Fibroblast of pulmonary artery (primary cell): ENCODE measurements at regions not wholly inside any gene's neighbourhood (a gene's known extent, or its start where the extent isn't known, plus 50 kb on each side); places are given as distances from the start of the nearest gene placed in this dataset.

Experiments used
- DNase-seq: peaks from one replicate; pipeline ENCODE4 v3.0.0-alpha.2; 2010; ENCODE audit warnings: low read depth
- H3K4me3 ChIP-seq: replicated peaks from 2 replicates; pipeline ENCODE4 v1.5.1; 2011; ENCODE audit warnings: low read depth, mild to moderate bottlenecking, control low read depth, low read length, moderate library complexity
- CTCF ChIP-seq: IDR thresholded peaks from 2 replicates; pipeline ENCODE4 v1.5.1; 2011; ENCODE audit warnings: mild to moderate bottlenecking, control low read depth, low read length, inconsistent platforms; ENCODE audit errors: missing control alignments

- TF ChIP-seq CTCF: no peak
- no peak overlapping the region for H3K4me3 ChIP-seq
- DNase-seq: no peak
Observed at GRCh38 chr2:106624787-106625380, 137.7 kb downstream of the CD8B2 start.

- no peak for TF ChIP-seq CTCF
- no peak for DNase-seq
- H3K4me3 ChIP-seq: no peak overlapping the region
Observed at GRCh38 chr2:106628377-106628776, 141.2 kb downstream of the CD8B2 start.

GRCh38 chr2:106629981-106630380 lies 142.8 kb downstream of the CD8B2 start:
- TF ChIP-seq CTCF: no peak
- DNase-seq: no peak
- no peak overlapping the region for H3K4me3 ChIP-seq

GRCh38 chr2:106631281-106631680 lies 144.1 kb downstream of the CD8B2 start:
- no peak overlapping the region for H3K4me3 ChIP-seq
- no peak for DNase-seq
- TF ChIP-seq CTCF: no peak

- peak; percentile 42 for DNase-seq
- TF ChIP-seq CTCF: peak; percentile 36
- H3K4me3 ChIP-seq: no peak overlapping the region
Observed at GRCh38 chr2:106638043-106638442, 150.9 kb downstream of the CD8B2 start.

- DNase-seq: no peak
- no peak for TF ChIP-seq CTCF
- no peak overlapping the region for H3K4me3 ChIP-seq
Observed at GRCh38 chr2:106638580-106638979, 151.4 kb downstream of the CD8B2 start.

- no peak overlapping the region for H3K4me3 ChIP-seq
- no peak for TF ChIP-seq CTCF
- peak; percentile 19 for DNase-seq
Observed at GRCh38 chr2:106642679-106643078, 155.5 kb downstream of the CD8B2 start.
